Hepatocyte (in vitro differentiated cells): ENCODE measurements at regions not wholly inside any gene's neighbourhood (a gene's known extent, or its start where the extent isn't known, plus 50 kb on each side); places are given as distances from the start of the nearest gene placed in this dataset.

Experiments used
- EZH2phosphoT487 ChIP-seq: fragments of 200-600 bp; sonication (generic); IDR thresholded peaks from one replicate; pipeline ENCODE4 v1.6.1; 2018; ENCODE audit warnings: antibody characterized with exemption, mild to moderate bottlenecking, low read depth, moderate library complexity; ENCODE audit not compliant: unreplicated experiment, severe bottlenecking
- TF ChIP-seq, protein P1 (sequence below): fragments of 200-600 bp; sonication (generic); IDR thresholded peaks from 2 replicates; pipeline ENCODE4 v1.5.1; 2016; ENCODE audit warnings: antibody characterized with exemption, mild to moderate bottlenecking; ENCODE audit not compliant: poor library complexity

- TF ChIP-seq, protein P1, sequence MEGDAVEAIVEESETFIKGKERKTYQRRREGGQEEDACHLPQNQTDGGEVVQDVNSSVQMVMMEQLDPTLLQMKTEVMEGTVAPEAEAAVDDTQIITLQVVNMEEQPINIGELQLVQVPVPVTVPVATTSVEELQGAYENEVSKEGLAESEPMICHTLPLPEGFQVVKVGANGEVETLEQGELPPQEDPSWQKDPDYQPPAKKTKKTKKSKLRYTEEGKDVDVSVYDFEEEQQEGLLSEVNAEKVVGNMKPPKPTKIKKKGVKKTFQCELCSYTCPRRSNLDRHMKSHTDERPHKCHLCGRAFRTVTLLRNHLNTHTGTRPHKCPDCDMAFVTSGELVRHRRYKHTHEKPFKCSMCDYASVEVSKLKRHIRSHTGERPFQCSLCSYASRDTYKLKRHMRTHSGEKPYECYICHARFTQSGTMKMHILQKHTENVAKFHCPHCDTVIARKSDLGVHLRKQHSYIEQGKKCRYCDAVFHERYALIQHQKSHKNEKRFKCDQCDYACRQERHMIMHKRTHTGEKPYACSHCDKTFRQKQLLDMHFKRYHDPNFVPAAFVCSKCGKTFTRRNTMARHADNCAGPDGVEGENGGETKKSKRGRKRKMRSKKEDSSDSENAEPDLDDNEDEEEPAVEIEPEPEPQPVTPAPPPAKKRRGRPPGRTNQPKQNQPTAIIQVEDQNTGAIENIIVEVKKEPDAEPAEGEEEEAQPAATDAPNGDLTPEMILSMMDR: no peak
- no peak for TF ChIP-seq EZH2phosphoT487
Observed at GRCh38 chr2:167607731-167608130, 639.7 kb downstream of the STK39 start.
